ENCODE measurements at regions not wholly inside any gene's neighbourhood (a gene's known extent, or its start where the extent isn't known, plus 50 kb on each side); places are given as distances from the start of the nearest gene placed in this dataset.
"Not testable (repeated sequence)": the region's sequence is repeated elsewhere in the genome, so short reads cannot be mapped to it uniquely, and the experiment has no call there.

GRCh38 chr5:14929293-14930065 lies 57.9 kb upstream of the ANKH start:
- CTCF ChIA-PET, result no interaction called here

GRCh38 chr5:14928661-14929060 lies 57.1 kb upstream of the ANKH start:
- ChIA-PET CTCF (interaction anchor here (0.7 kb wide), 1 partner anchor 316 kb away, joined by 3 read pairs; no protein-coding TSS in a partner anchor), POLR2A (no interaction called here)

More at GRCh38 chr5:14929293-14930065, 57.9 kb upstream of the ANKH start:
- POLR2A ChIA-PET, result no interaction called here

GRCh38 chr5:14925326-14925725 lies 53.7 kb upstream of the ANKH start:
- CTCF ChIA-PET, result no interaction called here
- POLR2A ChIA-PET, result no interaction called here

- CTCF ChIA-PET, POLR2A ChIA-PET: not testable (repeated sequence)
Measured at GRCh38 chr5:14922952-14923351, 51.4 kb upstream of the ANKH start.

GRCh38 chr5:14922456-14922855 lies 50.9 kb upstream of the ANKH start:
- ChIA-PET POLR2A (no interaction called here), CTCF (no interaction called here)

Data from activated CD8-positive, alpha-beta memory T cell treated with anti-CD3 and anti-CD28 coated beads for 36 hours (primary cell).